Right ventricle myocardium superior (tissue), 1 donor: ENCODE measurements at regions not wholly inside any gene's neighbourhood (a gene's known extent, or its start where the extent isn't known, plus 50 kb on each side); places are given as distances from the start of the nearest gene placed in this dataset.
"Not testable (repeated sequence)": the region's sequence is repeated elsewhere in the genome, so short reads cannot be mapped to it uniquely, and the experiment has no call there.

ENCODE experiments used
- ATAC-seq: fragments of 200-7000 bp; cut with Tn5 transposase; one replicate; pipeline ENCODE4 v1.9.1; 2020; ENCODE audit warnings: mild to moderate bottlenecking; ENCODE audit not compliant: poor library complexity
- DNase-seq: peaks from one replicate; pipeline ENCODE4 v3.0.0-alpha.2; 2020
- intact Hi-C: fragments of 100-400 bp; cut with DNase I; formaldehyde crosslinking; loops from one replicate; pipeline ENCODE4 v1.11.2; 2022
- donor health status: DM: no; HTN: yes; CAD: no; lungs with severe emphysema.

GRCh38 chr2:161044921-161045320, 115.3 kb upstream of the TANK start:
- DNase-seq (no peak), ATAC-seq (peak; percentile 93)
- intact Hi-C loops: no loop called here

GRCh38 chr2:161045726-161046125, 114.5 kb upstream of the TANK start:
- DNase-seq (no peak), ATAC-seq (no peak)
- intact Hi-C loops: no loop called here

GRCh38 chr2:161046876-161047275, 113.4 kb upstream of the TANK start:
- DNase-seq: no peak
- no peak for ATAC-seq
- intact Hi-C loops: no loop called here

GRCh38 chr2:161048317-161048716, 111.9 kb upstream of the TANK start:
- no peak for ATAC-seq
- intact Hi-C loops: no loop called here
- DNase-seq: no peak

GRCh38 chr2:161049559-161049958, 110.7 kb upstream of the TANK start:
- ATAC-seq (no peak), DNase-seq (no peak)
- intact Hi-C loops: no loop called here

- DNase-seq (no peak), ATAC-seq (no peak)
- intact Hi-C loops: no loop called here
These were observed 108.0 kb upstream of the TANK start for GRCh38 chr2:161052214-161052613.

- ATAC-seq (no peak), DNase-seq (no peak)
- intact Hi-C loops: no loop called here
These were observed 104.9 kb upstream of the TANK start for GRCh38 chr2:161055289-161055688.

GRCh38 chr2:161059388-161059787, 100.8 kb upstream of the TANK start:
- intact Hi-C loops: no loop called here
- DNase-seq (no peak), ATAC-seq (peak; percentile 80)

- intact Hi-C loops: no loop called here
These were observed 98.4 kb upstream of the TANK start for GRCh38 chr2:161061786-161062185.

GRCh38 chr2:161063157-161063945, 96.9 kb upstream of the TANK start:
- intact Hi-C loops: no loop called here
- peak; percentile 86 for ATAC-seq

More at GRCh38 chr2:161061786-161062185, 98.4 kb upstream of the TANK start:
- no peak for DNase-seq
- no peak for ATAC-seq

GRCh38 chr2:161063946-161064306, 96.3 kb upstream of the TANK start:
- ATAC-seq (no peak), DNase-seq (no peak)
- intact Hi-C loops: no loop called here

More at GRCh38 chr2:161063157-161063945, 96.9 kb upstream of the TANK start:
- DNase-seq: peak; percentile 59

- DNase-seq (no peak), ATAC-seq (no peak)
- intact Hi-C loops: no loop called here
These were observed 92.3 kb upstream of the TANK start for GRCh38 chr2:161067846-161068350.

GRCh38 chr2:161068670-161069069, 91.6 kb upstream of the TANK start:
- ATAC-seq (no peak), DNase-seq (no peak)
- intact Hi-C loops: no loop called here

GRCh38 chr2:161070693-161071479, 89.3 kb upstream of the TANK start:
- intact Hi-C loops: no loop called here
- ATAC-seq: no peak
- no peak for DNase-seq

- intact Hi-C loops: not testable (repeated sequence)
These were observed 87.8 kb upstream of the TANK start for GRCh38 chr2:161072436-161072835.

GRCh38 chr2:161075701-161076100, 84.5 kb upstream of the TANK start:
- DNase-seq: no peak
- ATAC-seq: no peak
- intact Hi-C loops: no loop called here

More at GRCh38 chr2:161072436-161072835, 87.8 kb upstream of the TANK start:
- not testable (repeated sequence) for ATAC-seq, DNase-seq

GRCh38 chr2:161076936-161077335, 83.3 kb upstream of the TANK start:
- ATAC-seq: peak; percentile 10
- intact Hi-C loops: no loop called here
- no peak for DNase-seq

GRCh38 chr2:161077367-161078210, 82.6 kb upstream of the TANK start:
- intact Hi-C loops: no loop called here
- DNase-seq (no peak), ATAC-seq (peak; percentile 87)

GRCh38 chr2:161078211-161078539, 82.1 kb upstream of the TANK start:
- DNase-seq (no peak), ATAC-seq (no peak)
- intact Hi-C loops: no loop called here
